Urothelium cell line (cell line): ENCODE measurements at regions not wholly inside any gene's neighbourhood (a gene's known extent, or its start where the extent isn't known, plus 50 kb on each side); places are given as distances from the start of the nearest gene placed in this dataset.
"Not testable (repeated sequence)": the region's sequence is repeated elsewhere in the genome, so short reads cannot be mapped to it uniquely, and the experiment has no call there.

Experiments used
- DNase-seq: peaks from one replicate; pipeline ENCODE4 v3.0.0; 2011; ENCODE audit warnings: low spot score, mixed read lengths
- FAIRE-seq: peaks from 2 replicates; lab custom pipeline; 2011; peaks lifted over from hg19 to GRCh38; lab: Jason Lieb, UNC

- DNase-seq (no peak), FAIRE-seq (no peak)
Observed at GRCh38 chr19:13712767-13713201, 51.5 kb upstream of the MRI1 start.

- FAIRE-seq: no peak
Observed at GRCh38 chr19:13707915-13708314, 56.4 kb upstream of the MRI1 start.

GRCh38 chr19:13705928-13706447 is 58.3 kb upstream of the MRI1 start:
- no peak for FAIRE-seq
- no peak for DNase-seq

More at GRCh38 chr19:13707915-13708314, 56.4 kb upstream of the MRI1 start:
- DNase-seq: no peak

GRCh38 chr19:13705201-13705600 is 59.1 kb upstream of the MRI1 start:
- FAIRE-seq (no peak), DNase-seq (no peak)

- no peak for FAIRE-seq
- no peak for DNase-seq
Observed at GRCh38 chr19:13701624-13702023, 62.7 kb upstream of the MRI1 start.

GRCh38 chr19:13700621-13701020 is 63.7 kb upstream of the MRI1 start:
- FAIRE-seq (no peak), DNase-seq (no peak)

GRCh38 chr19:13699786-13700185 is 64.5 kb upstream of the MRI1 start:
- FAIRE-seq (no peak), DNase-seq (no peak)

- no peak for FAIRE-seq
- no peak for DNase-seq
Observed at GRCh38 chr19:13696839-13697238, 67.5 kb upstream of the MRI1 start.

- no peak for DNase-seq
- FAIRE-seq: no peak
Observed at GRCh38 chr19:13693889-13694288, 70.4 kb upstream of the MRI1 start.

GRCh38 chr19:13691569-13692435 is 72.5 kb upstream of the MRI1 start:
- DNase-seq (peak; percentile 70), FAIRE-seq (no peak)

GRCh38 chr19:13689085-13689484 is 75.2 kb upstream of the MRI1 start:
- FAIRE-seq: no peak
- no peak for DNase-seq

GRCh38 chr19:13684021-13684420 is 80.3 kb upstream of the MRI1 start:
- DNase-seq (no peak), FAIRE-seq (no peak)

- DNase-seq (no peak), FAIRE-seq (no peak)
Observed at GRCh38 chr19:13681509-13681908, 82.8 kb upstream of the MRI1 start.

GRCh38 chr19:13680708-13681360 is 83.5 kb upstream of the MRI1 start:
- not testable (repeated sequence) for FAIRE-seq, DNase-seq

GRCh38 chr19:13676967-13677366 is 87.4 kb upstream of the MRI1 start:
- FAIRE-seq, DNase-seq: not testable (repeated sequence)

- FAIRE-seq, DNase-seq: not testable (repeated sequence)
Observed at GRCh38 chr19:13672480-13673175, 91.7 kb upstream of the MRI1 start.

GRCh38 chr19:13670846-13671245 is 93.5 kb upstream of the MRI1 start:
- no peak for DNase-seq
- FAIRE-seq: no peak

- no peak for FAIRE-seq
Observed at GRCh38 chr19:13669780-13670355, 94.5 kb upstream of the MRI1 start.

GRCh38 chr19:13668964-13669363 is 95.4 kb upstream of the MRI1 start:
- DNase-seq (no peak), FAIRE-seq (no peak)

More at GRCh38 chr19:13669780-13670355, 94.5 kb upstream of the MRI1 start:
- DNase-seq: no peak

GRCh38 chr19:13666165-13666564 is 98.2 kb upstream of the MRI1 start:
- DNase-seq: no peak
- FAIRE-seq: no peak
